NCI-H748 (cell line): ENCODE measurements at regions not wholly inside any gene's neighbourhood (a gene's known extent, or its start where the extent isn't known, plus 50 kb on each side); places are given as distances from the start of the nearest gene placed in this dataset.
"Not testable (repeated sequence)": the region's sequence is repeated elsewhere in the genome, so short reads cannot be mapped to it uniquely, and the experiment has no call there.

Experiments
- DNase-seq: peaks from one replicate; lab custom pipeline; 2025; ENCODE audit not compliant: unreplicated experiment; lab: John Stamatoyannopoulos, UW

GRCh38 chr1:98145655-98146054 is 224.8 kb upstream of the DPYD start:
- no peak for DNase-seq

- DNase-seq, result no peak
Observed at GRCh38 chr1:98143403-98143802, 222.6 kb upstream of the DPYD start.

DNA sequence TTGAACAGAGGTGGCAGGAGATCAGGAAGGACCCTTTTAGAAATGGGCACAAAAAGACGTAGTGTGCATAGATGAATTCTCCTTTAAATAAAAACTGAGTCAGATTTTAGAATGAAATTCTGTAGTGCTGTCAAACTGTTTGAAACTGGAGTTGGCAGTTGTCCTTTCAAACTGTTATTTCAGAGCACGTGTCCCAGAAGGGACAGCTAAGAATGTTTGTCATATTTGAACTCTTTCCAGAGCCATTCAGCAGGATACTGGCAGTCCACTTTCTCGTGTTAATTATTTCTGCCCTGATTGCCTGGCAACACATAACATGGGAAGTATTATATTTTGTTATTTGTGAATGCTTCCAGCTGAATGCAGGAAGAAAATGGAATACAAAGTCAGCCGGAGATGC is 212.3 kb upstream of the DPYD start:
- DNase-seq, result no peak

- DNase-seq, result peak; percentile 1
Observed at GRCh38 chr1:98130408-98130807, 209.6 kb upstream of the DPYD start.

GRCh38 chr1:98129491-98129890 is 208.7 kb upstream of the DPYD start:
- no peak for DNase-seq

GRCh38 chr1:98126740-98127139 is 205.9 kb upstream of the DPYD start:
- no peak for DNase-seq

DNA sequence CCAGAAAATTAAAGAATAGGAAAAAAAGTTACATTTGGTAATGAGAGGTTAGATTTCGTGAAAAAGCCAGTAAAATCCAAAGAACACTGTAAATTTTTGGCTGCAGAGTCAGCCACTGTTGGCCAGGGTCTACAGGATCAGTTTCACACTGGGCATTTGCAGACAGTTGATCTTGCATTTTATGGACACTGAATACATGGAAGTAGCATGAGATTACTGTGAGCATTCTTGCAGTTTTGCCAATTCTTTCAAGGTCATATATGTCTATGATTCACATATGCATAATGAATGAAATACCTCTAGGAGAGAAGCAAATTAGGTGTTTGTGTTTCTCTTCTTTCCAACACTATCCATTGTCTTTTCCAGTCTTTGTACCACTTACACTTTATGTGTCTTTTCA is 200.8 kb upstream of the DPYD start:
- DNase-seq, result no peak

DNA sequence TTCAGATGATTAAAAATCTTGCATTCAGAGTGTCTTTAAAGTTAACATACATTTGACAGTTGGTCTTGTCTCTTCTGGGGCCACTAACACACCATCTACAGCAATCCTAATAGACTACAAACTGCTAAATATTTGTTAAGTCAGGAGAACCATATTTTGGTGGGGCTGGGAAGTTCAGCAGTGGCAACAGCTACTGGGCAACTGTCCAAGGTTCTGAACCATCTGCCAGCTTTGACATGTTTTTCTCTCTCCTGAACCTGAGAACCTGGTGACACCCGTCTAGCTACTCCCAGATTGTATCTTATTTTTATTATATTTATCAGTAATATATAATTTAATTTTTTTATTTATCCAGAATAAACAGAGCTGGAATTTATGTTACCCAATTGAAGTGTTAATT is 199.0 kb upstream of the DPYD start:
- peak; percentile 50 for DNase-seq

DNA sequence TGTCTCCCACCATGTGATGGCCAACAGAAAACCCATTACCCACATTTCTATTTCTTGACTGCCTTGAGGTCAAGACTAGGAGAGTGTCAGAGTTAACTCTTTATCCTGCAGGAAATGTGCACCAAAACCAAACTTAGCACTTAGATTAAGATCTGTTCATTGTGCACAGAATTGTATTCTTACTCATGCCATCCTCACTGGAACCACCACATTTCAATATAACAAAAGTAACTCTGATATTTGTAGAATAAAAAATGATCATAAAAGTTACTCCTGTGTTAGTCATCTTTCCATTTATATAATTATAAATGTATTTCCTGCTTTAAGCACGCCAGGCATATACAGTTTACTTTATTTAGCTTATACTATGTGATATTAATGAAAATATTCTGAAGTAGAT is 193.0 kb upstream of the DPYD start:
- no peak for DNase-seq

DNA sequence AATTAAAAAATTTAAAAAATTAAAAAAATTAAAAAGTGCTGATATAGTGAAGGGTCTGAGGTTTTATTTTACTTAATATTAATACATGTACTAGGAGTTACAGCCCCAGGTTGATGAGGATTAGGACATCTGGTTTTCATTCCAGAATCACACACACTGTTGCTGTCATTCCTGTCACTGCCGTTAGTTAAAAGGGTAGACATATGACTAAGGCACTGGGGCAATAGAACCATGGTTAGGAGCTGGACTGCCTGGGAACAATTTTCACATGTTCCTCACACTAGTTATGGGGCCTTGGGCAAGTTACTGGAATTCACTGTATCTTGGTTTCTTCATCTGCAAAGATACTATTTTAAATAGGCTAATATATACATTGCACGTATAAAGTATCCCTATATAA is 191.8 kb upstream of the DPYD start:
- DNase-seq, result no peak

DNA sequence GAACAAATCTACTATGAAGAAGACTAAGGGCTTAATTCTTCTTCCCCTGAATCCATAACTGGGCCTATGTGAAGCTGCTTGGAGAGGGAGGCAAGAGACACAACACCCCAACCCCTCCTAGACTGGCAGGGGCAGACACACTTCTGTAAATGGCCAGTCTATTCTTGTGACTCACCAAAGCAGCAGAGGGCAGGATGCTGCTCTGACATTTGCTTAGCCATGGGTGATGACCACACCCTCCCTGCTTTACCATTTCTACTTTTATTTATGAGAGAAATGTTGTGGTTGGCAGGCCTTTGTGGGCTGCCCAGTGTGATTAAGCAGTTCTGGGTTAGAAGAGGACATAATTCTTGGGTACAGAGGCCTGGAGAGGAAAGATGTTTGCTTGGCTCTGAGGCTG is 189.8 kb upstream of the DPYD start:
- DNase-seq, result no peak

GRCh38 chr1:98108378-98108777 is 187.5 kb upstream of the DPYD start:
- DNase-seq, result not testable (repeated sequence)

- no peak for DNase-seq
Observed at GRCh38 chr1:98107256-98107655, 186.4 kb upstream of the DPYD start.

GRCh38 chr1:98104289-98104688 is 183.5 kb upstream of the DPYD start:
- DNase-seq, result no peak

GRCh38 chr1:98103617-98104285 is 182.9 kb upstream of the DPYD start:
- DNase-seq, result no peak

GRCh38 chr1:98102345-98103030 is 181.7 kb upstream of the DPYD start:
- no peak for DNase-seq

- no peak for DNase-seq
Observed at GRCh38 chr1:98101364-98101763, 180.5 kb upstream of the DPYD start.

- no peak for DNase-seq
Observed at GRCh38 chr1:98099501-98099900, 178.7 kb upstream of the DPYD start.

GRCh38 chr1:98098473-98098872 is 177.6 kb upstream of the DPYD start:
- no peak for DNase-seq

GRCh38 chr1:98090351-98090750 is 169.5 kb upstream of the DPYD start:
- DNase-seq, result no peak

GRCh38 chr1:98088381-98088780 is 167.5 kb upstream of the DPYD start:
- no peak for DNase-seq

GRCh38 chr1:98086796-98087441 is 166.1 kb upstream of the DPYD start:
- DNase-seq, result no peak
